Stromal cell of bone marrow (primary cell): ENCODE measurements at regions not wholly inside any gene's neighbourhood (a gene's known extent, or its start where the extent isn't known, plus 50 kb on each side); places are given as distances from the start of the nearest gene placed in this dataset.
"Not testable (repeated sequence)": the region's sequence is repeated elsewhere in the genome, so short reads cannot be mapped to it uniquely, and the experiment has no call there.

ENCODE experiments used
- DNase-seq: peaks from one replicate; pipeline ENCODE4 v3.0.0-alpha.2; 2012; ENCODE audit warnings: low read depth

DNA sequence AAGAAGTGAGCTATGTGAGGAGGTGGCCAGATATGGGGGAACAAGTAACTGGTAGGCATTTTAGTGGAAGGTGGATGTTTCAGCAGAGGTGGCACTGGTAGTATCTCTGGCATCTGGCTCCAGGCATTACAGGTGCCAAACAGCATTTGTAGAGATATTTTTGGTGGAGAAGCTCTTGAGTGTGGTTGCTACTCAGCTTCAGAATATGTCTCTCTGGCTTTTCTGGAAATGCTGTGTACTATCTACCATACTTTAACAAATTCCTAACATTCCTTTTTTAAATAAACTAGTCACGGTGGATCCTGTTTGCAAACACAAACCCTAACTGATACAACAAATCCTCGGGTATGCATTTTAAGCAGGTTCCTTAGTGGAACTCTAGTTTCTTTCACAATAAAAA lies 128.0 kb downstream of the BARX2 start:
- DNase-seq = no peak

DNA sequence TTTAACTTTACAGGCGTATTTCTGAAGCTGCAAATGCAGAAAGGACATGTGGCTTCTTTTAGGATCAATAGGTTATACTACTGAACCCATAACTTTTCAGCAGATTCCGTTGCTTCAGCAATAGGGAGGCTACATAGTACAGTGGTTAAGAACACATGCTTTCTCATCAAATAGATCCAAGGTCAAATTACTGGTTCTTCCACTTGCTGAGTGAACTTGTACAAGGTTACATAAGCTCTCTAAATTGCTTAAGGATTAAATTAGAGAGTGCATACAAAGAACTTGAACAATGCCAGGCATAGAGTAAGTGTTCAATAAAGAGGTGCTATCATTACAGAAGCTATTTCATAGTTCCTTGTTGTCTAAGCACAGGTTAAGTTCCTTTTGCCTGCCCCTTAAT lies 129.6 kb downstream of the BARX2 start:
- no peak for DNase-seq

- no peak for DNase-seq
Measured at GRCh38 chr11:129508163-129508562, 132.5 kb downstream of the BARX2 start.

- no peak for DNase-seq
Measured at GRCh38 chr11:129528296-129528695, 152.6 kb downstream of the BARX2 start.

DNA sequence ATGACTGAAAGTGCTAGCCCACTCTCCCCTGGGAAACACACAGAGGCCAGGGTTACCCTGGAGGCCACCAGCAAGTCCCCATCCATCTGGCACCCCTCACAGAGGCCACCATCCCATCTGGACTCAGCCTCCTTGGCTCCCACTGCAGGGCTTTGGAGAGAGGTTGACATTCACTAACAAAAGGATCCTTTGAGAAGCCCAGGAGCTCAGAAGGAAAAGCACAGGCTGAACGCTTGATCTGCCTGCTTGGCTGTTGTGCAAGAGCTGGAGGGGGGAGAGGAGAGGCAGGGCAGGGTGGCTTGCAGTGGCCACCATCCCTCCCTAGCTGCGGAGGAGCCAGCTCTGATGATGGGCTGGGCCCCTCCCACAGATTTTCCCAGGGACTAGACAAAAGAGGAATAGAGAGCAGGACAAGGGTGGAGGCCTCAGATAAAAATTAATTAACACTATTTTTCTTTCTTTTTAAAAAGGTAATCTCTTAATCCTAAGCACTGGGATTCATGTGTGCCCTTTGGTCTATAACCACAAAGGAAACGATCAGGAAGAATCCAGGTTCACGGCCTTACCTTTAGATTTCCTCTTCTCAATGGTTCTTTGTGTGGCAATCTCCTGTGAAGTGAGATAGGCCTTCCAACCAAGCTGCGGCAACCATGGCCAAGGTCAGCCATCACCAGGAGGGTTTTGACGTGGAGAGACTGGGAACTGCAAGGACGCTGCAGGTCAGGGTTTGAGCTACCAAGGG lies 154.7 kb downstream of the BARX2 start:
- DNase-seq = no peak

GRCh38 chr11:129533395-129533794 lies 157.7 kb downstream of the BARX2 start:
- no peak for DNase-seq

DNA sequence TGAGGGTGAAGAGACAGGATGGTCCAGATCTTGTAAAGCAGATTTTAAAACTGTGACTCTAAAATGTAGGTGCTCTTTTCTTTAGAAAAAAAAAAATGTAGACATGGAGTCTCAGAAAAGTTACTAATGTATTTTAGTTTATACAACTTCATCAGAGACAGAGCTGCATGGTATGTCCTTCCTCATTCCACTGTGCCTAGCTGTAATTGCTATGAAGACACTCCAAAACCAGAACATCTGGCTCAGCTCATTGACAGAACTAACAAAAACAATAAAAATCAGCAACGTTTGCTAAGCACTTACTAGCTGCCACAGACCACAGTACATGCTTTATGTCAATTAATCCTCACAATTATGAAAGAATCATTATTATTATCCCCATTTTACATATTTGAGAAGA lies 160.7 kb downstream of the BARX2 start:
- DNase-seq = no peak

GRCh38 chr11:129538323-129538722 lies 162.7 kb downstream of the BARX2 start:
- DNase-seq = no peak

- no peak for DNase-seq
Measured at GRCh38 chr11:129543515-129544290, 168.1 kb downstream of the BARX2 start.

GRCh38 chr11:129544691-129545090 lies 169.0 kb downstream of the BARX2 start:
- DNase-seq = no peak

- no peak for DNase-seq
Measured at GRCh38 chr11:129546266-129546665, 170.6 kb downstream of the BARX2 start.

DNA sequence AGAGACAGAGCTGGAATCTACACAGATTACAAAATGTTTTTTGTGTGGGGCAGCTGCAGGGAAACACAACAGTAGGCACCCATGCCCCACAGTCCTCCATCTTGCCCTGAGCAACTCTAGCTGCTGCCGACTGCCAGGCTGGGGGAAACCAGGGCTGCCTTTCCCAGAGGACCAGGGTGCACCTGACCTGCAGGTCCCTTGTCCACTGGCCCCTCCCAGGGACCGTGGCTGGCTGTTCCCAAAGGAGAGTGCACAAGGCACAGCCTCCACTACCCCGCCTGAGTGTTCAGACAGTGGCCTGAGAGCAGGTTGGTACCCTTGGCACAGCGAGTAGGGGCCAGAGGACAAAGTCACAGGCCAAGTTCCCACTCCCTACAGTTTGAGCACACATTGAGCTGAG lies 181.8 kb downstream of the BARX2 start:
- no peak for DNase-seq

- DNase-seq = no peak
Measured at GRCh38 chr11:129569007-129569406, 193.4 kb downstream of the BARX2 start.

- DNase-seq = not testable (repeated sequence)
Measured at GRCh38 chr11:129572667-129573066, 197.0 kb downstream of the BARX2 start.

DNA sequence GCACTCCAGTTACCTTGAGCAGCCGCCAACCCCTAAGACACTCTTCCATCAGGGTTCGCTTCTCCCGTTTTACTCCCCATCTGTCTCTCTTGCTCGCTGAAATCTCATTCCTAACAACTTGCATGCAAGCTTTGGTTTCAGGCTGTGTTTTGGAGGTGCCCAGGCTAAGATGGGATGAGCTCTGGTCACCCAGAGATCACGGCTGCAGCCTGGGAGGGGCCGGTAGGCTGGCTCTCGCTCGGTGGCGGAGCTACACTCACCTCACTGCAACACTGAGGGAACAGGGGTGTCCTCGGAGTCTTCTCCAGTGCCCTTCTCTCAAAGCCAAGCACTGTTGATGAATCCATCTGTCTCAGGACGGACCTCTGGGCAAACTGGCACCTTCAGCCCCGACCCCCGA lies 197.5 kb downstream of the BARX2 start:
- no peak for DNase-seq

GRCh38 chr11:129574431-129574830 lies 198.8 kb downstream of the BARX2 start:
- DNase-seq = no peak

- no peak for DNase-seq
Measured at GRCh38 chr11:129576652-129577051, 201.0 kb downstream of the BARX2 start.

- no peak for DNase-seq
Measured at GRCh38 chr11:129578006-129578405, 202.4 kb downstream of the BARX2 start.

DNA sequence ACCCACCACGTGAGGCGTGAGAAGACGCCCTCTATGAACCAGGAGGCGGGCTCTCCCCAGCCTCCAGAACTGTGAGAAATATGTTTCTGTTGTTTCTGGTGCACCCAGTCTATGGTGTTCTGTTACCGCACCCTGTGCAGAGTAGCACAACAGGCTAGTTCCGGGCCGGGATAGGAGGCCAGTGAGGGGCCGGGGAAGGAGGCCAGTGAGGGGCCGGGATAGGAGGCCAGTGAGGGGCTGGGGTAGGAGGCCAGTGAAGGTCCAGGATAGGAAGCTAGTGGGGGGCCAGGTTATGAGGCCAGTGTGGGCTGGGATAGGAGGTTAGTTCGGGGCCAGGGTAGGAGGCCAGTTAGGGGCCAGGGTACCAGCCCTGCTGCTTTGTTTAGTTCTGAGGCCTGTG lies 204.6 kb downstream of the BARX2 start:
- no peak for DNase-seq

DNA sequence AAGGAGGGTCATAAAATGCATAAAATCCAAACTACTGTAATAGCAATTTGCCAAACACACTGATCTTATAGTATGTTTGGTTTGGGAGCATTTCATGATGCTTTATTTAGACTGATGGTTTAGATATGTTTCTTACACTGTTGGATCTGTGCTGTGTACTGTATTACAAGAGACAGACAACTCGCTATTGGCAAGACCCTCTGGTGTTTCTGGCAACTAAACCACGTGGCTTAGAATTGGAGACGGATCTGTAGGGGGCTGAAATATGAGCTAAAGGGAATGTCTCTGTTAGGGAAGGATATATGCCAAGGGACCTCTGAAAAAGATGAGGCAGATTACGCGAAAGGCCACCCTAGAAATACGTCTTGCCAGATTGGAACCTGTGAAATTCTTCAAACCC lies 208.7 kb downstream of the BARX2 start:
- DNase-seq = no peak

GRCh38 chr11:129589190-129589860 lies 213.7 kb downstream of the BARX2 start:
- DNase-seq = no peak

GRCh38 chr11:129590030-129590752 lies 214.5 kb downstream of the BARX2 start:
- no peak for DNase-seq
